NCI-H446 treated with DMSO at 0.1 percent for 48 hours (cell line): ENCODE measurements at regions not wholly inside any gene's neighbourhood (a gene's known extent, or its start where the extent isn't known, plus 50 kb on each side); places are given as distances from the start of the nearest gene placed in this dataset.
"Not testable (repeated sequence)": the region's sequence is repeated elsewhere in the genome, so short reads cannot be mapped to it uniquely, and the experiment has no call there.

Source experiments
- DNase-seq: peaks from one replicate; lab custom pipeline; 2025; lab: John Stamatoyannopoulos, UW

GRCh38 chr5:108529381-108529780, 147.5 kb upstream of the FBXL17 start:
- DNase-seq = no peak

GRCh38 chr5:108528655-108529054, 146.8 kb upstream of the FBXL17 start:
- no peak for DNase-seq

GRCh38 chr5:108524564-108524963, 142.7 kb upstream of the FBXL17 start:
- DNase-seq = no peak

GRCh38 chr5:108523360-108523759, 141.5 kb upstream of the FBXL17 start:
- no peak for DNase-seq

GRCh38 chr5:108521841-108522506, 140.1 kb upstream of the FBXL17 start:
- peak; percentile 6 for DNase-seq

- DNase-seq = no peak
Measured at GRCh38 chr5:108521011-108521700, 139.3 kb upstream of the FBXL17 start.

GRCh38 chr5:108516785-108517184, 134.9 kb upstream of the FBXL17 start:
- DNase-seq = no peak

GRCh38 chr5:108515517-108516105, 133.7 kb upstream of the FBXL17 start:
- DNase-seq = no peak

- DNase-seq = no peak
Measured at GRCh38 chr5:108508979-108509378, 127.1 kb upstream of the FBXL17 start.

- no peak for DNase-seq
Measured at GRCh38 chr5:108507631-108508030, 125.7 kb upstream of the FBXL17 start.

- DNase-seq = no peak
Measured at GRCh38 chr5:108505608-108506007, 123.7 kb upstream of the FBXL17 start.

GRCh38 chr5:108504974-108505373, 123.1 kb upstream of the FBXL17 start:
- DNase-seq = no peak

GRCh38 chr5:108503986-108504385, 122.1 kb upstream of the FBXL17 start:
- DNase-seq = no peak

- DNase-seq = not testable (repeated sequence)
Measured at GRCh38 chr5:108495615-108496014, 113.7 kb upstream of the FBXL17 start.

GRCh38 chr5:108487951-108488350, 106.1 kb upstream of the FBXL17 start:
- DNase-seq = no peak

- no peak for DNase-seq
Measured at GRCh38 chr5:108484035-108484434, 102.1 kb upstream of the FBXL17 start.

- peak; percentile 55 for DNase-seq
Measured at GRCh38 chr5:108481355-108481931, 99.5 kb upstream of the FBXL17 start.

GRCh38 chr5:108472237-108472636, 90.3 kb upstream of the FBXL17 start:
- DNase-seq = no peak

GRCh38 chr5:108467563-108467962, 85.7 kb upstream of the FBXL17 start:
- no peak for DNase-seq

- DNase-seq = no peak
Measured at GRCh38 chr5:108461628-108462367, 79.9 kb upstream of the FBXL17 start.

- DNase-seq = no peak
Measured at GRCh38 chr5:108459769-108460168, 77.9 kb upstream of the FBXL17 start.

GRCh38 chr5:108451269-108451668, 69.4 kb upstream of the FBXL17 start:
- no peak for DNase-seq
